GM19238 (cell line): ENCODE measurements at regions not wholly inside any gene's neighbourhood (a gene's known extent, or its start where the extent isn't known, plus 50 kb on each side); places are given as distances from the start of the nearest gene placed in this dataset.

ENCODE experiments used
- DNase-seq: peaks from one replicate; pipeline ENCODE4 v3.0.0; 2011; ENCODE audit warnings: low spot score; ENCODE audit not compliant: insufficient read length

DNA sequence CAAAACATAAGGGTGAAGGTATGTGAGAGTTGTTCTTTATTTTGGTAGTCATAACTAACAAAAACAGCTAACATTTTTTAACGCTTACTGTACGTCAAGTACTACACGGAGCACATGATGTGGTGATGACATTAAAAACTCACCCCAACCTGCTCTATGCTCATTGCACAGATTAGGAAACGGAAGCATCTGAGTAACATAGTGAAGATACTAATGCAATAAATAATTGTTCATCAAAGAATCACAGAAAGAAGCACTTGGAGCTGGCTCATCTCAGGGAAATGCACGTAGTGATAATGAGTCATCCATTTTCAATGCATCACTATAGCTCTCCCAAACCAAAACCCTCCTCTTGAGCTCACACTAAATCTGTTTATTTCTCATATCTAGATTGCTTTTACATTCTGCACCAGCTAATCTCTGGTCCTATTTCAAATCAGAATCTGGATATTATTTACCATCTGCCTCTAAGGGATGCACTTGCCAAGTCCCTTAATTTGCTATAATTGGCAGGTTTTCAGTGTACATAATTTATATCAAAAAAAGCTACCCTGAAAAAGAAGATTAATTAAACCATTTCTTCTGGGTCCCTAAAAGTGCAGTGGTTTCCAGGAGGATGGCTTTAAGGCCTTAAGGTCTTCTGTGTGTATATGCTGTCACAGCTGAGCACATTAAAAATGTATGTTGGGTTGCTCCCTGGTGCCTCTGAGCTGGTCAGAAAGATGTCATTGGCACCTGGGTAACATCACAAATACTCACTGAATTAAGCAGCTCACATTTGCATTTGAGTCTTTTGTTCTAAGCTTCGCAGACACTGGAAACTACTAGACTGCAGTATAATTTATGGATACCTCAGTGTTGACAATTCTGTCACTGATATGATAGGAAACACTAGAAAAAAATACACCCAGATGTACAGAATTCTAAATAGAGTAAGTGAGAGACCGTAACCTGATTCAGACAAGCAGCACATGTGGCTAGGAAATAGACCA, 677.4 kb upstream of the CITED2 start:
- no peak for DNase-seq

DNA sequence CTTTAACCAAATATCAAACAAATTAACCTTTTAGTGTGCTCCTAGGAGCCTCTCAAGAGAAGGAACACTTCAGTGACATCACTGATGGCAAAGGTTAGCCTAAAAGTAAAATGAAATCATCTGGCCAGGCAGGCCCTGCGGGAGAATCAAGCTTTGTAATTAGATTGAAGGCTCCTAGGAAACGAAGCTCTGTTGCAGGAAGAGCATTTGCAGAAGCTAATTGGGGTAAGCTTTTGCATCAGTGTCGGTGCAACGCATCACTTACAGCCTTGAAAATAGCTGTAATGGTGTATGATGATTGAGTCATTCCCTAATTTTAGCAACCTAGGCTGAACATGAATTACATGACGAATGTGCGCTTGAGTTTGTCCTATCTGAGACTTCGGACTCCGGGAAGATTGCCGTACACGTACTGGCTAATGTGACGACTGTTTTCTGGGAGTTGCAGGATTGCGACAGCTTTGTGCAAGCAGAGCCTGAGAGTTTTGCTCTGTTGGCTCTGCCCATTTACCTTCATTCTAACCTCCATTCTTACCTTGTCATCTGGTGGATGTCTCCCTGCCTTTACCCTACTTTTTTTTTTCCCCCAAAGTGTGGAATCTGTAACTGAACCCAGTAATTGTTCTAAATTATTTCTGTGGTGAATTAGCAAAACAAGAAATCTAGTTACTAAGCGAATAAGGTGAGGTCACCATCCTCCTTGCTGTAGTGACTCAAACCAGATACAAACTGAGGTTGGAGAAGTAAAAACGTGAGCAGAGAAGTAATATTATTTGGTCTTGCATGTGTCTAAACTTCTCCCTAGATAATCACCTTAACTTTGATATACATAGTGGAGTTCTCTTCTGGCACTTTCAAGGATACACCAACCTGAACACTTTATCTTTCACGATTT, 675.9 kb upstream of the CITED2 start:
- no peak for DNase-seq

DNA sequence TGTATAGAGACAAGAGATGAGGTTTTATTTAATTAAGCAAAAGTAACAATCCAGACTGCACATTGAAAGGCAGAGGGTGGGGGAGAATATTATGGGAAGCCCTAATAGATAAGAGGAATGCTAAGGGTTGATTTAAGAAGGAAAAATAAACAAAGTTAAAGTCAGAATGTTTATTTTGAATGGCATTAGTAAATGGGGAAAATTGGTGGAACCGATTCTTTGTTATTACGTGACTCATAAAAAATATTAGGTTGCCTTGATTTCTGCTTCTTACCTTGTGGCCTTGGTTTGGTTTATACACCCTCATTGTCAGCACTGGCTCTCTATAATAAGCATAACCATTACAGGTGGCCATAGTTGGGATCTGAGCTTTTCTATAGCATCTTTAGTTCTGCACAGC, 674.8 kb upstream of the CITED2 start:
- DNase-seq: no peak

DNA sequence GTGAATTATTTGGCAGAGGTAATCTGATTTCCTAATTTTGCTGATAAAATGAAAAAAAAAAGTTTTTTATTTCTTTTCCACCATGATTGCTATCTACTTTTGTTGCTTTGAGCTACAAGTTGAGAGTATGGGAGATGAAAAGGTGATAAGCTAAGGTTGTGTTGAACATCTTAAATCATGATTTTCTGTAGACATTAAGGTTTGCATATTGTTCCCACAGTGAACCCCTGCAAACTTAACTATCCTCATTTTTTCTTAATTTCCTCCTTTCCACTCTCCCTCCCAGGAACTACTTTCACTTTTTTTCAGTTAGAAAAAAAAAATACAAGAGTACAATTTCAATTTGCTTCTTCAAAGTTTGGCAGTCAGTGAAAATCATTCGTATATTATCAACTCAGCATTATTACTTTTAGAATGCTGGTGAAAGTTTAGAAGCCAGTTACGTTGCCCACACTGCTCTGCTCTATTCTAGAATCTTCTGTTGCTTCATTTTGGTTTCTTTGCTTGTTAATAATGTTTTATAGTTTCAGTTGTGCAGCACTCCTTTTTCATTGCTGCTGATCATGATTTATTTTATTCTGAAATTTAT, 673.8 kb upstream of the CITED2 start:
- no peak for DNase-seq

DNA sequence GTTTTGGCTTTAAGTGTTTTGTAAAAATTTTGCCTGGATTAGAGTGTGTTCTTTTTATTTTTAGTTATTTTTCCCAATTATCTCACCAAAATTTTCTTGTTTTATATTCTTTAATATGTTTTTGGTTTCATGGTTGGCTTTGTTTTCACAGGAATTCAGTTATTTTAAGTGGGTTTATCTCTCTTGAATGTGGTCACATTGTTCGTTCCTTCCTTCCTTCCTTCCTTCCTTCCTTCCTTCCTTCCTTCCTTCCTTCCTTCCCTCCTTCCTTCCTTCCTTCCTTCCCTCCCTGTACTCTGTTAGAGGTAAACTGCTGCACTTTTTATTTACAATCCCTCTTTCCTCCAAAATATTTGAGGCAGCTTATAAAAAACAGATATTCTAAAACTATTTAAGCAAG, 672.9 kb upstream of the CITED2 start:
- no peak for DNase-seq

DNA sequence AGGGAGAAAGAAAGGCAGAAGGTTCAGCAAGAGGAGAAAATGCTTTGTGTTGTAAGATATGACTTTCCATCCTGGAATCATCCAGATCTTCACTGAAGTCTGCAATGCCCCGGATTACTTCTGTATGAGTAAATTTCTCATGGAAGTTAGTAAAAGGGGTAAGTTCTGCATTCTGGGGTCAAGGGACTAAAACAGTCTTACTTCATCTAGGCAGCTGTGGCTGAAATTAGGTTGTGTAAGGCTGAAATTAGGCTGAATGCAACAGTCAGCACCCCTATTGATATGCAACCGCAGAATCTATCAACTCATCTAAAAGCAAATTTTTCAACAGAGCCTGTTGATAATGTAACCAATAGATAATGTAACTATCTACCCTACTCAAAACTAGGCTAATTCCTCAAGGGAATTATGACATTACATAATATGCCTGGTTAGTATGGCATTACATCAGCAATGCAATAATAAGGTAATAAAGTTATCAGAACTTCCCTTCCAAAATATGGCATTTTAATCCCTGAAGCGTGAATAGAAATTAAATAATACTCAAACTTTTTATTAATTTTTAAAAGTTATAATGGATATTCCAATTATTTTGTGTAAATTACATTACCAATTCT, 671.7 kb upstream of the CITED2 start:
- DNase-seq: no peak

DNA sequence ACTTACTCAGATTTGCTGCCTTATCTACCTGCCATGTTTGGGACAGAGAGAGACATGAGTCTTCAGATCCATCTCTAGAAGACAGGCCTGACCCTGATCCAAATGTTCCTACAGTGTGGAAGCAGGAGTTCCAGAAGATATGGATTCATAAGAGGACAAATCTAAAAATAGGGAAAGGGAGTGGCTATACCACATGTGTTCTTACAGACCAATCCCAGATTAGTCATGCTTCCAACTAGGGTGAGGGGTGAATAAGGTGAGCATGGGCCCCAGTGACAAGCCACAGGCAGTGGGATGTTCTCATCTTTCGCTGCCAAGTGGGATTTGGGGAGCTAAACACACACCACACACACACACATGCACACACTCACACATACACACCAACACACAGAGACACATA, 670.7 kb upstream of the CITED2 start:
- DNase-seq: no peak

DNA sequence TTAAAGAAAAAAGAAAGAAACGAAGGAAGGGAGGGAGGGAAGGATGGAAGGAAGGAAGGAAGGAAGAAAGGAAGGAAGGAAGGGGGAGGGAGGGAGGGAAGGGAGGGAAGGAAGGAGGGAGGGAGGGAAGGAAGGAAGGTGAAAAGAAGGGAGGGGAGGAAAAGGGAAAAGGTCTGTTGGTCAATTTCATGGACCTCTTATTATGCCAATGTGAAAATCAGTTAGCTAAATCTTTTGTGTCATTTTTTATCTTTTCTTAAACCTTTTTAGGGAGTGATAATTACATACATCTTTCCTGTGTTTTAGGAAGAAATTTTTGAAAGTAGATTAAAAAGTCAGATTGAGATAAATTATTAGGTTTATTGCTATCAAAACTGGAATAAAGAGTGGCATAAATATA, 670.2 kb upstream of the CITED2 start:
- DNase-seq: no peak

DNA sequence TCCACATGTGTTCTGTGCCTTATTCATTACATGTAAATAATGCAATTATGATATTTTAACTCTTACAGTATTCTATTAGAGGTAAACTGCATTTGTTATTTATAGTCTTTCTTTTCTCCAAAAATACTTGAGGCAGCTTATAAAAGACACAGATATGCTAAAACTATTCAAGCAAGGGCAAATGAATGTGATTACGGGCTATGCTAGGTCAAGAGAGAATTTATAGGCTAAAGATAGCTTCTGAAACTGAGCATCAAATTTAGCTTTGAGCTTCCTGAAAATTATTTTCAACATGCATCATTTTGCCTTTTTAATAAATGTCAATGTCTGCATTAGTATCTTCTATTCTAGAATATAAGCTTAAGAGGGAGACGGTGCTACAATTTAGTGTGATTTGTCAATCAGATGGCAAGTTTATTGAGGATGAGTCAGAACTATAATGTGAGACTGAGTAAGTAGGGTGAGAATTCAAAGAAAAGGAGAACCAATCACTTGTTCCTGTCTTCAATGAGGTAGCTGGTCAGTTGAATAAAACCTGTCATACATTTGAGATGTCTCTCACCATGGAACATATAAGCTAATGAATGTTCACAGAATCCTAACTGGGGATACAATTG, 669.4 kb upstream of the CITED2 start:
- no peak for DNase-seq

DNA sequence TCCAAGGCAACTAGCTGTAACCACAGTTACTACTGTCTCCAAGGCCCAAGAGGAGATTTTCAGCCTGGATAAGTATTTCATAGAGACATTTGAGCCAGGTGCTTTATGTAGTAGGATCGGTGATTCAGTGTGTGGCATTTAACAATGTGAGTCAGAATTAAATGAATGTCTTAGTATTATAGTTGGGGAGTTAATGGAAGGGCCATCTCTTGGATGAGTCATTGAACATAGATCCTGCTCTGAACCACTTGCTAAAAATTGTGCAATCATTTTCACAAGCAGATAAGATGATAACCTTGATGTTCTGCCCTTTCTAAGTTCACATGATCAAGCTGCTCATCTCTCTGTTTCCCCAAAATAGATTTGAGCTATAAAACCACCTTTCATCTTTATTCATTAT, 668.9 kb upstream of the CITED2 start:
- no peak for DNase-seq

DNA sequence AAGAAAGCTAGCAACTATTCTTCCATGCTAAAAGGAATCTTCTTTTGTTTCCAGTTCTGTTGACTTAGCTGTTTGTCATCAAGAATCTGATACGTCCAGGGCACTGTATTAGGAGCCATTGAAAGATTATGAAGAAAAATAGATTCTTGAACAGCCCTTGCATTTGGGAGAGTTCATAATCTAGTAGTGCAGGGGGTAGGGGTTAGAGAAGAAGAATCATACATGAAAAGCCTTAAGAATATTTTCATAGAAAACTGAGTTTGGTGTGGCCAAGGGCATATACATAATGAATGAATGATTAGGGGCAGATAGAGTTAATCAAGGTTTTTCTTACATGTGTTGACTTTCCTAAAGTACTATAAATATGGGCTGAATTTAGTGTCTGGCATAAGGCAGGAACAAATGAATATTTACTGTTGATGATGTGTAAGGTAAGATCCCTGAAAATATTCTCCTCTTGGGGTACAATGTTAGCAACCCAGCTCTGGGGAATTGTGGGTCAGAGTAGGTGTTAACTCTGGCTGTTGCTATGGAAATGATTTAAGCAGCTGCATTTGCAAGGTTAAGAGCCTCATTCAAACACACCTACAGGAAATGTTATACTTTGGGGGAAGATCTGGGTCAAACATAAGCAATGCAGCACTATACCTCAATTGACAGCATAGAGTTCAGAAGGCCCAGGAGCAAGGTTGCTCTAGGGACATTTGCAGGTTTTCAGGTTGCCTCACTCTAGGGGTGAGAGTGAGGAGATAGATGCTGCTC, 667.3 kb upstream of the CITED2 start:
- DNase-seq: no peak

DNA sequence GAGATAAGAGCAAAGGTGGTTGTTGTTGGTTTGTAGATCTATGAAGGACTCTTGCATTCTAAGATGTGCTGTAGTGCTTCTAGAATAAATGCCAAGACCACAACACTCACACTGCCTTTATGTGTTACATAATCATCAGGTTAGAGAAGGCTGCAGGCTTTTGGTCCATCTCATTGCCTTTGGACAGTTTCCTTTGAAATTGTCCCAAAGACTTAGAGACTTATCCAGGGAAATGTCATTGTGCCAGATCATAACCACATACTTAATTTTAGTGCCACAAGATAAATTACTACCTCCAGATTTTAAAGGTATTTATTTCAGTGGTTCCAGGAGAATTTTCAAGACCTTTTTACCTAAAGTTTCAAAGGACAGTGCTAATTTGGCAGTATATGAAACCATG, 666.6 kb upstream of the CITED2 start:
- no peak for DNase-seq

DNA sequence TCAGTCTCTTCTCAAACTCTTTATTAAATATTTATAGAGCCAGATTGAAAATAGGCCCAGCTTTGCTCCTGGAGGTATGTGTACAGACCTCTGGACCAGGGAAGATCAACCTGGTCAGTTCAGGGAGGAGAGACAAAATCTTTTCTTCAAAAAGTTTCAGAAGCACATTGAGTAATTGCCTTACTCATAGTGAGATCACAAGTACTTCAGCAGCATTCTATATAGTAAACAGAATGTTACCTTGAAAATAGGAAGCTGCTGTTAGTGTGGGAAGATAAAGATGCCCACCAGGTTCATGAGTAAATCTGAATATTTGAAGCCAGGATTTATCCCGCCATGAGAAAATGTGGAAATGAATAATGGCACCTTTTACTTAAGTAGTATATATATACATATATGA, 665.9 kb upstream of the CITED2 start:
- DNase-seq: no peak

DNA sequence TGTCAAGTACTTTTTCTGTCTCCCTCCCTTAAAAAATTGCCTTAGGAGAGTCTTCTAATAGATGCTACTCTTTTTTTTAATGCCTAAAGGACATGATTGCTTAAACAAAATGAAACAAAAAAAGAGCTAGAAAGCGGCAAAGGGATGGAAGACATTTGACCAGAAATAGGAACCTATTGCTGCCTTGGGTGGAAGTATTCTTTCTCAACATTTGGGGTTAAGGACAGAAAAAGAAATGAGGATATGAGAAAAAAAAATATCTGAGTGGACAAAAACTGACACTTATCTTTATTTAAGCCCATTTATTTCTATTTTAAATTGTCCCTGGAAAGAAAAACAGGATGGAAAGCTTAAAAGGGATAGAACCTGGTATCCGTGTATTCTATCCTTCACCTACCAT, 664.9 kb upstream of the CITED2 start:
- no peak for DNase-seq

DNA sequence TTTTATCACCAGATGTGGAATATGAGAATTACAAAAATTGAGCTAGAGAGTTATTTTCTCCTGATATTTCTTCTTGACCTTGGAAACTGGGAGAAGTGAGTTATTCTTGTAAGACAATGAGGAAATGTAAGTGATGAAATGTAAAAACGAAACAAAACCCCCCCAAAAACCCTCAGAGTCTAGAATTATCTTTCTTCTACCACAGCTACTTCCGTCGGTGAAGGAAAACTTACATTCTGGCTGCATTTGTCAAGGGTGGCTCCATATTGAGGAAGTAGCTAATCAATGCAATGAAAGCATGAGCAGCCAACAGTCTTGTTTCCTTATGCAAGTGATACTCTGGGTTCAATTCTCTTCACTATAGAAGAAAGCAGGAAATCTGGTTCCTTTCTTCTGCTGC, 661.7 kb upstream of the CITED2 start:
- DNase-seq: no peak

DNA sequence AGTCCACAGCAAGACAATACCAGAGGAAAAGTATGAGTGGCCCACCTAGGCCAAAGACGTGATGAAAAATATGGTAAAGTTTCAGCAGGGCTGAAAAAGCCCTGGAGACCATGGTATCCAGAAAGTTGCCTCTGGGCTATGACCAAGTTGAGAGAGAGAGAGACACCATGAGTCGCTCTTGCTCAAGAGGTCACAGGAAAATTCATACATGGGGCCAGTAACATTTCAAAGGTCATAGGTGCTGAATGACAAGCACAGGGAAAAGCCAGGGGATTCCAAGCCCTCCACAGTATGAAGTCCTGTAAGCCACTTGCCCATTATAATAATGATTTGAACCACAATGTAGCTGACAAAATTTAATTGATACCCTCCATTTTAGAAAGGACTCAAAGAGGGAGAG, 657.7 kb upstream of the CITED2 start:
- DNase-seq: no peak

DNA sequence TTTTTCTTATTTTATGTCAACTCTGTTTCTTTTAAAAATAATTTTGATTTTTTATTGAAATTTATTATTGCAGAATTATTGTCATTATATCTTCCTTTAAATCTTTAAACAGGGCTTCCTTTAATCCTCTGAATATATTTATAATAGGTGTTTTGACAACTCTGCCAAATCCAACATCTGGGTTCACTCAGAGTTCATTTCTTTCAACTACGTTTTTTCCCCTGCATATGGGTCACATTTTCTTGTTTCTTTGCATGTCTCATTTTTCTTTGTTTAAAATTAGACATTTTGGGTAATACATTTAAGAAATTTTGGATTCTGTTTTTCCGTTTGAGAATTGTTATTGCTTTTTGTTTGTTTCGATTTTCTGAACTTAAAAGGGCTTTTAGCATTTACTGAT, 655.1 kb upstream of the CITED2 start:
- no peak for DNase-seq

DNA sequence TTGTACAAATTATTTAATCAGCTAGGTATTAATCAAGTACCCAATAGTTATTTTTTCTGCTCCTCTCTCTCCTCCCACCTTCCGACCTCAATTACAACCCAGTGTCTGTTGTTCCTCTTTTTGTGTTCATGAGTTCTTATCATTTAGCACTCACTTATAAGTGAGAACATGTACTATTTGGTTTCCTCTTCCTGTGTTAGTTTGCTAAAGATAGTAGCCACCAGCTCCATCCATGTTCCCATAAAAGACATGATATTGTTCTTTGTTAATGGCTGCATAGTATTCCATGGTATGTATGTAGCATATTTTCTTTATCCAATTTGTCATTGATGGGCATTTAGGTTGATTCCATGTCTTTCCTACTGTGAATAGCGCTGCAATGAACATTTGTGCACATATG, 652.8 kb upstream of the CITED2 start:
- DNase-seq: no peak

DNA sequence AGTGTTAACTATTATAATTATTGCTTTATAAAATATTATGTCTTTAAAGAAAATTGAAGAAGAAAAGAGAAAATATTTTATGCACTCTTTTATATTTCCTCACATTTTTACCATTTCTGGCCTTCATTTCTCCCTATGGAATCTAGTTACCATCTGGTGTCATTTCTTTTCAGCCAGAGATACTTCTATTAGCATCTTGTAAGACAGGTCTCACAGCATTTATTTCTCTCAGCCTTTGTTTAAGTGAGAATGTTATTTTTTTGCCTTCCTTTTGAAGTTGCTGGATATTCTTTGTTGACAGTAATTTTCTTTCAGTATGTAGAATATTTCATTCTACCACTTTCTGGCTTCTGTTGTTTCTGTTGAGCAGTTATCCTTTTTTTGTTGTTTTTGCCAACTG, 652.1 kb upstream of the CITED2 start:
- no peak for DNase-seq

DNA sequence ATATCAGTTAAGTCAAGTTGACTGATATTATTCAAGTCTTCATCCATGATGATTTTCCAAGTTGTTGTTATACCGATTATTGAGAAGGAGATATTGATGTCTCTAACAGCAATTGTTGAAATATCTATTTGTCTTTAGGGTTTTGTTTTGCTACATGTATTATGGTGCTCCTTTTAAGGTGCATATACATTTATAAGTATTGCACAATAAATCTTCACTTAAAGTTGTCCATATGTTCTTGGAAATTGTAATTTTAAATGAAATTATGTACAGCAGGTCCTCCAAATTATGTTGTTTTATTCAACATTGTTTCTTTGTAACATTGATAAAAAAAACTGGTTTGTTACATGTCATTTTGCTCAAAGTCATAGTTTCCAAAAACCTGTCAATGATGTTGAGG, 650.7 kb upstream of the CITED2 start:
- no peak for DNase-seq
